Tibial artery (tissue), 4 donors: ENCODE measurements at regions not wholly inside any gene's neighbourhood (a gene's known extent, or its start where the extent isn't known, plus 50 kb on each side); places are given as distances from the start of the nearest gene placed in this dataset.

Source experiments
- DNase-seq, 2 donors: peaks; one replicate each; pipeline ENCODE4 v3.0.0-alpha.2; 2019
- H3K27ac ChIP-seq, 2 donors: fragments of 200-600 bp; sonication (generic) in 1 of 2; 1 replicate in 1 of 2; 2 replicates in 1 of 2; pipeline ENCODE4 v1.5.1; 2018 to 2019; ENCODE audit warnings: mild to moderate bottlenecking in 1 of 2
- H3K27me3 ChIP-seq, 2 donors: fragments of 200-600 bp; sonication (generic) in 1 of 2; one replicate each; pipeline versions ENCODE4 v1.5.1 to v1.6.0; 2016 to 2019
- H3K36me3 ChIP-seq, 3 donors: fragments of 200-600 bp; sonication (generic) in 2 of 3; one replicate each; pipeline ENCODE4 v1.5.1; 2016 to 2019; ENCODE audit warnings: mild to moderate bottlenecking in 2 of 3
- H3K4me1 ChIP-seq, 4 donors: fragments of 200-600 bp; sonication (generic) in 2 of 4; 1 replicate in 3 of 4; 2 replicates in 1 of 4; pipeline ENCODE4 v1.5.1; 2016 to 2019
- H3K4me3 ChIP-seq, 2 donors: fragments of 200-600 bp; sonication (generic) in 1 of 2; 1 replicate in 1 of 2; 2 replicates in 1 of 2; pipeline ENCODE4 v1.5.1; 2018 to 2019; ENCODE audit warnings: mild to moderate bottlenecking in 2 of 2
- H3K9me3 ChIP-seq, 3 donors: fragments of 200-600 bp; sonication (generic) in 1 of 3; one replicate each; pipeline ENCODE4 v1.5.1; 2016 to 2019
- intact Hi-C: fragments of 100-400 bp; cut with DNase I; formaldehyde crosslinking; loops from one replicate; pipeline ENCODE4 v1.15.0; 2023; ENCODE audit warnings: low total_unique reads
- TF ChIP-seq, protein P1 (sequence below), 2 experiments: fragments of 200-600 bp in 1 of 2; fragments of 450-650 bp in 1 of 2; IDR thresholded peaks; one replicate each; pipeline ENCODE4 v1.5.1; 2017 to 2019; ENCODE audit warnings: antibody characterized with exemption in 2 of 2, mild to moderate bottlenecking in 1 of 2, moderate library complexity in 1 of 2

DNA sequence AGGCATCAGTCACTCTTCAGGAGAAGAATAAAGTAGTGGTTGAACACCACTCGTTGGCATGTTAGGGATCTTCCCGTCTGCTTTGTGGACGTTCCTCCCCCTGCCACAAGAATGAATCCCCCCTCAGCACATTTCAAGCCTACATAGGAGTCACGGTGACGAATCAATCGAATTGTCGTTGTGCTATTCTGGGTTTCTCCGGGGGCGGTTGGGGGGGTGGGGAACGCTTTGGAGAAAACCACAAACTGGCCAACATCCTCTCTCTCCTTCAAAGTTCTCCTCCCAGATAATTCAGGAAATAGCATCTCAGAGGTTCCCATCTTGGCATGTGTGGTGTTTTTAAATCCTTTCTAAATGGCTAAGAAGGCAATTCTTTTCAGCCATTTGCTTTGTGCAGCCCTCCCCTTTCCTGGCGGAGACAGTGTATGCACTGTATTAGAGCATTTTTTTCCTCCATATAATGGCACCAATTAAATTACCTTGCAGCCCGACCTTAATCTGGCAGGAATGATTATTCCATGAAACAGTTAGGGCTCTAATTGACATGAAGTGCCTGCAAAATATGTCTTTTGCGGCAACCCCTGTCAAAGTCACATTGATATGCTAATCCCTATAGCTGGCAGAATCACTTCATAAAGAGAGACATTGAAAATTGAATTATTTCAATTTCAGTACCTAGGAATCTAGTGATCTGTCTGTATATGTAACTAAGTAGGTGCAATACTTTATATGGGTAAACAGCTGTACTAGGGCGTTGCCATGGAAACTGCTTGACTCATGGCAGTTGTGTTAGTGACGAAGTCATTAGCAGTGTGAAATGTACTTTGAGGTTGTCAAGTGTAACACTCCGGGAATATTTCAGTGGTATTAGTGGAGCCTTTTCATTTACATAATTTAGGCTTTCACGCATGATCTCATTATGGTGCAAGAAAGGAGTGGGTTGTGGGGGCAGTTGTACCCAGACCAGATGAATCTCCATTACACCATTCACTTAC is 323.4 kb upstream of the SLC14A2 start:
- H3K27me3 ChIP-seq: no peaks in the 10 kb centered on the region
- DNase-seq: no peak
- intact Hi-C loops: no loop called here

DNA sequence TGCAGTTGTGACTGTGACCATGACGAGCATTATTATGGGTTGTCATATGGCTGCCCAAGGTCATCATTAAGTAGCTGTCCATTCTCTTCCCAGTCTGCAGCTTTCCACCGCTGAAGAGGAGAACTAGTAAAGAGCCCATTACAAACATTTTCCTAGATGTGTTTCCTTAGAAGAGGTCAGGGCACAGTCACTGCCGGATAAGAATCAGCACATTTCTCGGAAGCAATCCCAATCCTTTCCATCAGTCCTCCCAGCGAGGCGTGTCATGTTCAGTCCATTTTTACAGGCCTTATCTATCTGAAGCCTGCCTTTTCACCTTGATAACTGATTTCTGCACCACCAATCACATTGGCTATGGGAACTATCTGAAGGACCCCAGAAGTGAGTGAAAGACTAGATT is 319.9 kb upstream of the SLC14A2 start:
- H3K9me3 ChIP-seq: no peaks in the 10 kb centered on the region
- no peak for DNase-seq
- TF ChIP-seq, protein P1, sequence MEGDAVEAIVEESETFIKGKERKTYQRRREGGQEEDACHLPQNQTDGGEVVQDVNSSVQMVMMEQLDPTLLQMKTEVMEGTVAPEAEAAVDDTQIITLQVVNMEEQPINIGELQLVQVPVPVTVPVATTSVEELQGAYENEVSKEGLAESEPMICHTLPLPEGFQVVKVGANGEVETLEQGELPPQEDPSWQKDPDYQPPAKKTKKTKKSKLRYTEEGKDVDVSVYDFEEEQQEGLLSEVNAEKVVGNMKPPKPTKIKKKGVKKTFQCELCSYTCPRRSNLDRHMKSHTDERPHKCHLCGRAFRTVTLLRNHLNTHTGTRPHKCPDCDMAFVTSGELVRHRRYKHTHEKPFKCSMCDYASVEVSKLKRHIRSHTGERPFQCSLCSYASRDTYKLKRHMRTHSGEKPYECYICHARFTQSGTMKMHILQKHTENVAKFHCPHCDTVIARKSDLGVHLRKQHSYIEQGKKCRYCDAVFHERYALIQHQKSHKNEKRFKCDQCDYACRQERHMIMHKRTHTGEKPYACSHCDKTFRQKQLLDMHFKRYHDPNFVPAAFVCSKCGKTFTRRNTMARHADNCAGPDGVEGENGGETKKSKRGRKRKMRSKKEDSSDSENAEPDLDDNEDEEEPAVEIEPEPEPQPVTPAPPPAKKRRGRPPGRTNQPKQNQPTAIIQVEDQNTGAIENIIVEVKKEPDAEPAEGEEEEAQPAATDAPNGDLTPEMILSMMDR (IDR thresholded peaks at IDR 0.05): no peak
- no peaks in the 10 kb centered on the region for H3K4me1 ChIP-seq
- H3K27me3 ChIP-seq: no peaks in the 10 kb centered on the region
- intact Hi-C loops: no loop called here
- no peak overlapping the region for H3K4me3 ChIP-seq
- no peaks in the 10 kb centered on the region for H3K36me3 ChIP-seq
- no peak overlapping the region for H3K27ac ChIP-seq

More for the DNA sequence above, 323.4 kb upstream of the SLC14A2 start:
- Histone ChIP-seq H3K4me3 (no peak overlapping the region), H3K4me1 (no peaks in the 10 kb centered on the region), H3K9me3 (no peaks in the 10 kb centered on the region), H3K36me3 (no peaks in the 10 kb centered on the region), H3K27ac (no peak overlapping the region)
- TF ChIP-seq, protein P1 (IDR thresholded peaks at IDR 0.05): no peak

DNA sequence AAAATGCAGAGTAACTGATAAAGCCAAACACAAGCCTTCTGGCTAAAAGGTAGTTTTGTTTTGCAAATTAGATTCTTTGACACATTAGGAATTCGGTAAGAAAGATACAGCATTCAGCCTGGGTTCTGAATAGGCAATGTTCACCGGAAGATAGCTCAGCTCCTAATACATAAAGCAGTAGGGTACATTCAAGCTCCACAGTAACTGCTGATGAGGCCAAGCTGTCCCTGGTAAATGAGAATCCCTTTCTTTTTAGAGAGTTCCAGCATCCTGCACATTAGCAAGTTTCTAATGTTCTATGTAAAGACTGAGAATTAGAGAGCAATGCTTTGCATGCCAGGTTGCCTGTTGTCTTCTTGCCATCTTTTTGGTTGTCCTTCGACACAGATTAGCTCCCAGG is 316.3 kb upstream of the SLC14A2 start:
- Histone ChIP-seq H3K36me3 (no peaks in the 10 kb centered on the region), H3K9me3 (no peaks in the 10 kb centered on the region), H3K4me3 (no peak overlapping the region), H3K4me1 (no peaks in the 10 kb centered on the region), H3K27ac (no peak overlapping the region), H3K27me3 (no peaks in the 10 kb centered on the region)
- intact Hi-C loops: no loop called here
- DNase-seq: no peak
- TF ChIP-seq, protein P1 (IDR thresholded peaks at IDR 0.05): no peak

DNA sequence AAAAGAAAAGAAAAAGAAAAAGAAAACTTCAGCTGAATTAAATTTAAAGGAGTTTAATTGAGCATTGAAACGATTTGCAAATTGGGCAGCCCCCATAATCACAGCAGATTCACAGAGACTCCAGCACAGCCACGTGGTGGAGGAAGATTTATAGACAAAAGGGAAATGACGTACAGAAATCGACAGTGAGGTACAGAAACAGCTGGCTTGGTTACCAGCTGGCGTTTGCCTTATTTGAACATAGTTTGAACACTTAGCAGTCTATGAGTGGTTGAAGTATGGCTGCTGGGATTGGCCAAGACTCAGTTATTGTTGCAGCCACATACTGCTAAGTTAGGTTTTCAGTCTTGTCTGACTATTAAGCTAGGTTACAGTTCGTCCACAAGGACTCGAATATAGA is 312.2 kb upstream of the SLC14A2 start:
- H3K9me3 ChIP-seq: no peaks in the 10 kb centered on the region
- no peak overlapping the region for H3K27ac ChIP-seq
- H3K4me3 ChIP-seq: no peak overlapping the region
- intact Hi-C loops: no loop called here
- TF ChIP-seq, protein P1 (IDR thresholded peaks at IDR 0.05): no peak
- H3K4me1 ChIP-seq: no peaks in the 10 kb centered on the region
- H3K36me3 ChIP-seq: no peaks in the 10 kb centered on the region
- no peak for DNase-seq
- no peaks in the 10 kb centered on the region for H3K27me3 ChIP-seq

DNA sequence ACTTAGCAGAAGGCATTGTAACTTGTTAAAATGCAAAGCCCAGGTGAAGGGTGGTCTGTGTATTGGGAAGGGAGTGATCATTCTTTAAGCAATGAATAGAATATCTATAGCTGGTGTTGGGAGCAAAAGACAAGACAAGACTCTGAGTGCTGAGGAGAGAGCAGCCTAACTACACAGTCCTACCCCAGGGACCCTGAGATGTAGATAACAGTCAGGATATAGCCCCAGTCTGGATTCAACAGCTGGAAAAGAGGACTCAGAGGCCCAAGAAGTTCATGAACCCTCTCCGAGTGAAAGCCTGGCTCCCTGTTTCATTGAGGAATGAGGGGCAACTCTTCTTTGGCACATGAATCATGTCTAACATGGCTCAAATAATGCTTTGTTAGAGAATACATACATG is 310.7 kb upstream of the SLC14A2 start:
- Histone ChIP-seq H3K36me3 (no peaks in the 10 kb centered on the region), H3K9me3 (no peaks in the 10 kb centered on the region), H3K4me3 (no peak overlapping the region), H3K27ac (no peak overlapping the region), H3K27me3 (no peaks in the 10 kb centered on the region), H3K4me1 (no peaks in the 10 kb centered on the region)
- intact Hi-C loops: no loop called here
- TF ChIP-seq, protein P1 (IDR thresholded peaks at IDR 0.05): no peak
- no peak for DNase-seq
